H9 (cell line): ENCODE measurements at regions not wholly inside any gene's neighbourhood (a gene's known extent, or its start where the extent isn't known, plus 50 kb on each side); places are given as distances from the start of the nearest gene placed in this dataset.

Experiments used
- DNase-seq: peaks from one replicate; pipeline ENCODE4 v3.0.0-alpha.2; 2017
- H2AFZ ChIP-seq: one replicate; pipeline ENCODE4 v1.6.1; 2013; ENCODE audit warnings: mild to moderate bottlenecking, low read length, control low read depth, moderate library complexity
- H2AK5ac ChIP-seq: 2 replicates; pipeline ENCODE4 v1.6.1; 2013; ENCODE audit warnings: low read length, control low read depth, mixed read lengths; ENCODE audit not compliant: insufficient read length
- H2BK120ac ChIP-seq: one replicate; pipeline ENCODE4 v1.6.1; 2013; ENCODE audit warnings: low read depth, mild to moderate bottlenecking, low read length, control low read depth, inconsistent platforms; ENCODE audit not compliant: poor library complexity, severe bottlenecking
- H2BK12ac ChIP-seq: 2 replicates; pipeline ENCODE4 v1.6.1; 2013; ENCODE audit warnings: low read length, control low read depth, mixed read lengths, low read depth; ENCODE audit not compliant: insufficient read length
- H2BK15ac ChIP-seq: 2 replicates; pipeline ENCODE4 v1.6.1; 2013; ENCODE audit warnings: low read depth, low read length, control low read depth
- H2BK20ac ChIP-seq: one replicate; pipeline ENCODE4 v1.6.1; 2013; ENCODE audit warnings: low read depth, mild to moderate bottlenecking, low read length, control low read depth, inconsistent platforms; ENCODE audit not compliant: poor library complexity, severe bottlenecking
- H2BK5ac ChIP-seq: 2 replicates; pipeline ENCODE4 v1.6.1; 2013; ENCODE audit warnings: low read length, control low read depth, mixed read lengths; ENCODE audit not compliant: insufficient read length
- H3K14ac ChIP-seq: 2 replicates; pipeline ENCODE4 v1.6.1; 2013; ENCODE audit warnings: low read length, control low read depth; ENCODE audit not compliant: insufficient read depth
- H3K18ac ChIP-seq: 2 replicates; pipeline ENCODE4 v1.6.1; 2013; ENCODE audit warnings: low read depth, mild to moderate bottlenecking, mixed read lengths, low read length, control low read depth; ENCODE audit not compliant: insufficient read length
- H3K23ac ChIP-seq: 2 replicates; pipeline ENCODE4 v1.6.1; 2013; ENCODE audit warnings: low read length, control low read depth, mixed read lengths, low read depth; ENCODE audit not compliant: insufficient read length
- H3K23me2 ChIP-seq: 2 replicates; pipeline ENCODE4 v1.6.1; 2013; ENCODE audit warnings: low read depth, mild to moderate bottlenecking, mixed read lengths, low read length, control low read depth; ENCODE audit not compliant: insufficient read length, poor library complexity, severe bottlenecking
- H3K27ac ChIP-seq: 2 replicates; pipeline ENCODE4 v1.5.1; 2013; ENCODE audit warnings: low read length, control low read depth, mixed read lengths, low read depth; ENCODE audit not compliant: insufficient read length
- H3K27me3 ChIP-seq: 2 replicates; pipeline ENCODE4 v1.6.1; 2013; ENCODE audit warnings: low read length, control low read depth, inconsistent platforms; ENCODE audit not compliant: insufficient read depth
- H3K4ac ChIP-seq: 2 replicates; pipeline ENCODE4 v1.6.1; 2013; ENCODE audit warnings: low read depth, mild to moderate bottlenecking, control low read depth, inconsistent platforms, low read length, moderate library complexity
- H3K4me1 ChIP-seq: 2 replicates; pipeline ENCODE4 v1.6.1; 2013; ENCODE audit warnings: low read length, control low read depth, inconsistent platforms; ENCODE audit not compliant: insufficient read depth
- H3K4me2 ChIP-seq: 2 replicates; pipeline ENCODE4 v1.6.1; 2013; ENCODE audit warnings: low read length, control low read depth, mixed read lengths; ENCODE audit not compliant: insufficient read length, insufficient read depth
- H3K56ac ChIP-seq: 2 replicates; pipeline ENCODE4 v1.6.1; 2013; ENCODE audit warnings: low read depth, mild to moderate bottlenecking, mixed read lengths, low read length, control low read depth; ENCODE audit not compliant: insufficient read length
- H3K79me1 ChIP-seq: 2 replicates; pipeline ENCODE4 v1.6.1; 2013; ENCODE audit warnings: low read depth, mild to moderate bottlenecking, moderate library complexity, low read length, control low read depth, inconsistent platforms; ENCODE audit not compliant: insufficient read depth, poor library complexity, severe bottlenecking
- H3K79me2 ChIP-seq: 2 replicates; pipeline ENCODE4 v1.6.1; 2013; ENCODE audit warnings: low read length, control low read depth, inconsistent platforms; ENCODE audit not compliant: insufficient read depth
- H3K9ac ChIP-seq: 2 replicates; pipeline ENCODE4 v1.6.1; 2013; ENCODE audit warnings: low read length, control low read depth, mixed read lengths; ENCODE audit not compliant: insufficient read length; ENCODE audit errors: extremely low read depth
- H3K9me3 ChIP-seq: one replicate; pipeline ENCODE4 v1.6.1; 2013; ENCODE audit warnings: low read depth, low read length, inconsistent platforms; ENCODE audit not compliant: control insufficient read depth
- H3T11ph ChIP-seq: one replicate; pipeline ENCODE4 v1.6.1; 2013; ENCODE audit warnings: mild to moderate bottlenecking, low read length, control low read depth, inconsistent platforms
- H4K20me1 ChIP-seq: one replicate; pipeline ENCODE4 v1.6.1; 2013; ENCODE audit not compliant: control insufficient read depth, insufficient read length, insufficient read depth
- H4K5ac ChIP-seq: 2 replicates; pipeline ENCODE4 v1.6.1; 2013; ENCODE audit warnings: low read depth, mild to moderate bottlenecking, mixed read lengths, low read length, control low read depth; ENCODE audit not compliant: insufficient read length
- H4K8ac ChIP-seq: replicated peaks from 2 replicates; pipeline ENCODE4 v1.6.1; 2013; ENCODE audit warnings: low read length, control low read depth, mixed read lengths, low read depth; ENCODE audit not compliant: insufficient read length
- H4K91ac ChIP-seq: 2 replicates; pipeline ENCODE4 v1.6.1; 2013; ENCODE audit warnings: low read depth, mild to moderate bottlenecking, moderate library complexity, mixed read lengths, low read length, control low read depth; ENCODE audit not compliant: insufficient read length
- H3K27ac Mint-ChIP-seq, 3 experiments: 2 replicates in 2 of 3; 3 replicates in 1 of 3; pipeline ENCODE4 v1.8.0; 2020 to 2021; ENCODE audit warnings: mixed read lengths in 3 of 3, mild to moderate bottlenecking in 1 of 3, moderate library complexity in 1 of 3
- H3K27me3 Mint-ChIP-seq: 2 replicates; pipeline ENCODE4 v1.8.0; 2021; ENCODE audit warnings: low read depth, mild to moderate bottlenecking, moderate library complexity, mixed read lengths
- H3K36me3 Mint-ChIP-seq, 3 experiments: 2 replicates in 2 of 3; 3 replicates in 1 of 3; pipeline ENCODE4 v1.8.0; 2020 to 2021; ENCODE audit warnings: low read depth in 3 of 3, mixed read lengths in 3 of 3; ENCODE audit not compliant: insufficient read depth in 1 of 3
- H3K4me1 Mint-ChIP-seq, 2 experiments: 2 replicates each; pipeline ENCODE4 v1.8.0; 2020; ENCODE audit warnings: mixed read lengths in 2 of 2
- H3K4me3 Mint-ChIP-seq, 2 experiments: 2 replicates in 1 of 2; 3 replicates in 1 of 2; pipeline ENCODE4 v1.8.0; 2020 to 2021; ENCODE audit warnings: mild to moderate bottlenecking in 2 of 2, mixed read lengths in 2 of 2, moderate library complexity in 1 of 2
- H3K9me3 Mint-ChIP-seq, 2 experiments: 2 replicates in 1 of 2; 3 replicates in 1 of 2; pipeline ENCODE4 v1.8.0; 2020; ENCODE audit warnings: mild to moderate bottlenecking in 2 of 2, mixed read lengths in 2 of 2, moderate library complexity in 1 of 2
- WGBS: extraction: QIAGEN DNeasy Blood & Tissue Kit; methylation state at CpG from one replicate; pipeline ENCODE4 v1.1.7; 2013; ENCODE audit warnings: missing lambda C conversion rate, low lambda C conversion rate, mixed read lengths; ENCODE audit not compliant: insufficient read length; ENCODE audit errors: extremely low coverage; 5-methylcytosine and 5-hydroxymethylcytosine counted together
- TF ChIP-seq, protein P1 (sequence below): fragments of 200-600 bp; sonication (generic); conservative IDR thresholded peaks from 3 replicates; pipeline ENCODE4 v1.8.0; 2021; ENCODE audit warnings: antibody characterized with exemption, mild to moderate bottlenecking

GRCh38 chr21:27290028-27290427 lies 323.1 kb upstream of the ADAMTS5 start:
- H3K36me3 Mint-ChIP-seq, result peaks cover 0 to 14% (median 2%) of the 10 kb centered on the region in 3 experiments; a peak in 6 of 7 replicates
- Histone ChIP-seq H2AK5ac (no peak overlapping the region), H3K27me3 (no peaks in the 10 kb centered on the region), H4K20me1 (no peaks in the 10 kb centered on the region), H3K23me2 (no peaks in the 10 kb centered on the region), H3K79me1 (no peaks in the 10 kb centered on the region), H3K4ac (no peak overlapping the region), H4K5ac (no peak overlapping the region), H2BK5ac (no peak overlapping the region), H3K14ac (no peak overlapping the region), H3K79me2 (no peaks in the 10 kb centered on the region), H3T11ph (no peak overlapping the region), H2BK120ac (no peak overlapping the region), H3K18ac (no peak overlapping the region), H3K56ac (no peak overlapping the region), H3K9ac (no peak overlapping the region), H3K23ac (no peak overlapping the region), H4K8ac (no peak overlapping the region), H3K27ac (no peak overlapping the region), H2BK15ac (no peak overlapping the region), H2AFZ (no peak overlapping the region), H3K9me3 (no peaks in the 10 kb centered on the region), H4K91ac (no peak overlapping the region), H3K4me2 (no peak overlapping the region), H3K4me1 (no peaks in the 10 kb centered on the region), H2BK20ac (no peak overlapping the region), H2BK12ac (no peak overlapping the region)
- peaks cover 11 to 14% of the 10 kb centered on the region in 2 experiments; a peak in 4 of 5 replicates for H3K9me3 Mint-ChIP-seq
- no peak overlapping the region for H3K4me3 Mint-ChIP-seq
- no peaks in the 10 kb centered on the region for H3K27me3 Mint-ChIP-seq
- no peaks in the 10 kb centered on the region for H3K4me1 Mint-ChIP-seq
- TF ChIP-seq, protein P1, sequence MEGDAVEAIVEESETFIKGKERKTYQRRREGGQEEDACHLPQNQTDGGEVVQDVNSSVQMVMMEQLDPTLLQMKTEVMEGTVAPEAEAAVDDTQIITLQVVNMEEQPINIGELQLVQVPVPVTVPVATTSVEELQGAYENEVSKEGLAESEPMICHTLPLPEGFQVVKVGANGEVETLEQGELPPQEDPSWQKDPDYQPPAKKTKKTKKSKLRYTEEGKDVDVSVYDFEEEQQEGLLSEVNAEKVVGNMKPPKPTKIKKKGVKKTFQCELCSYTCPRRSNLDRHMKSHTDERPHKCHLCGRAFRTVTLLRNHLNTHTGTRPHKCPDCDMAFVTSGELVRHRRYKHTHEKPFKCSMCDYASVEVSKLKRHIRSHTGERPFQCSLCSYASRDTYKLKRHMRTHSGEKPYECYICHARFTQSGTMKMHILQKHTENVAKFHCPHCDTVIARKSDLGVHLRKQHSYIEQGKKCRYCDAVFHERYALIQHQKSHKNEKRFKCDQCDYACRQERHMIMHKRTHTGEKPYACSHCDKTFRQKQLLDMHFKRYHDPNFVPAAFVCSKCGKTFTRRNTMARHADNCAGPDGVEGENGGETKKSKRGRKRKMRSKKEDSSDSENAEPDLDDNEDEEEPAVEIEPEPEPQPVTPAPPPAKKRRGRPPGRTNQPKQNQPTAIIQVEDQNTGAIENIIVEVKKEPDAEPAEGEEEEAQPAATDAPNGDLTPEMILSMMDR, result no peak
- no peak for DNase-seq
- H3K27ac Mint-ChIP-seq, result no peak overlapping the region
- WGBS, result no CpG with 5 or more reads among the region's 3 CpGs
